ENCODE measurements at regions not wholly inside any gene's neighbourhood (a gene's known extent, or its start where the extent isn't known, plus 50 kb on each side); places are given as distances from the start of the nearest gene placed in this dataset.
A peak's percentile ranks its signal among the peaks of the same experiment; 100 is the strongest.

GRCh38 chr5:23419115-23419514 is 88.3 kb upstream of the PRDM9 start:
- no peaks in the 10 kb centered on the region; the same call in 1 of the 2 replicates for H3K9me2 ChIP-seq (ENCODE audit: insufficient read depth)
- TF ChIP-seq EZH2 (IDR thresholded peaks at IDR 0.05; ENCODE audit: low read depth): no peak
- TF ChIP-seq, protein P1, sequence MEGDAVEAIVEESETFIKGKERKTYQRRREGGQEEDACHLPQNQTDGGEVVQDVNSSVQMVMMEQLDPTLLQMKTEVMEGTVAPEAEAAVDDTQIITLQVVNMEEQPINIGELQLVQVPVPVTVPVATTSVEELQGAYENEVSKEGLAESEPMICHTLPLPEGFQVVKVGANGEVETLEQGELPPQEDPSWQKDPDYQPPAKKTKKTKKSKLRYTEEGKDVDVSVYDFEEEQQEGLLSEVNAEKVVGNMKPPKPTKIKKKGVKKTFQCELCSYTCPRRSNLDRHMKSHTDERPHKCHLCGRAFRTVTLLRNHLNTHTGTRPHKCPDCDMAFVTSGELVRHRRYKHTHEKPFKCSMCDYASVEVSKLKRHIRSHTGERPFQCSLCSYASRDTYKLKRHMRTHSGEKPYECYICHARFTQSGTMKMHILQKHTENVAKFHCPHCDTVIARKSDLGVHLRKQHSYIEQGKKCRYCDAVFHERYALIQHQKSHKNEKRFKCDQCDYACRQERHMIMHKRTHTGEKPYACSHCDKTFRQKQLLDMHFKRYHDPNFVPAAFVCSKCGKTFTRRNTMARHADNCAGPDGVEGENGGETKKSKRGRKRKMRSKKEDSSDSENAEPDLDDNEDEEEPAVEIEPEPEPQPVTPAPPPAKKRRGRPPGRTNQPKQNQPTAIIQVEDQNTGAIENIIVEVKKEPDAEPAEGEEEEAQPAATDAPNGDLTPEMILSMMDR (conservative IDR thresholded peaks at IDR 0.05): 0 out of 2 replicates have a peak, but pooled peaks have one; percentile 0
- no peaks in the 10 kb centered on the region for H3K9me3 ChIP-seq (ENCODE audit: insufficient read depth, low read depth)
- no peaks in the 10 kb centered on the region for H3K27me3 ChIP-seq (ENCODE audit: insufficient read depth, low read depth)
- no peaks in the 10 kb centered on the region for H3F3A ChIP-seq (ENCODE audit: insufficient read depth, low read depth)
- no peak overlapping the region for H3K4me3 ChIP-seq
- no peaks in the 10 kb centered on the region for H3K79me2 ChIP-seq (ENCODE audit: low read depth)
- H3K4me1 ChIP-seq (replicated peaks; ENCODE audit: insufficient read depth): 0 out of 2 replicates have a peak, but pooled peaks cover 8% of the 10 kb centered on the region
- no TSS peak for BruUV-seq (replicated peaks)
- intact Hi-C loops (cut with micrococcal nuclease; ENCODE audit: unreplicated experiment): no loop called here
- peak overlapping the region; percentile 20; the same call in 1 of the 2 replicates for H2AFZ ChIP-seq
- no peaks in the 10 kb centered on the region; the same call in 1 of the 2 replicates for H4K20me1 ChIP-seq (ENCODE audit: insufficient read depth)
- ChIA-PET POLR2A (ENCODE audit: unreplicated experiment) (no interaction called here), CTCF (no interaction called here)
- H3K4me2 ChIP-seq: peak overlapping the region; percentile 18; the same call in 1 of the 2 replicates
- peak; percentile 19 to 68 for DNase-seq
- H3K36me3 ChIP-seq (ENCODE audit: low read depth): no peaks in the 10 kb centered on the region
- no peak overlapping the region for H3K27ac ChIP-seq

DNA sequence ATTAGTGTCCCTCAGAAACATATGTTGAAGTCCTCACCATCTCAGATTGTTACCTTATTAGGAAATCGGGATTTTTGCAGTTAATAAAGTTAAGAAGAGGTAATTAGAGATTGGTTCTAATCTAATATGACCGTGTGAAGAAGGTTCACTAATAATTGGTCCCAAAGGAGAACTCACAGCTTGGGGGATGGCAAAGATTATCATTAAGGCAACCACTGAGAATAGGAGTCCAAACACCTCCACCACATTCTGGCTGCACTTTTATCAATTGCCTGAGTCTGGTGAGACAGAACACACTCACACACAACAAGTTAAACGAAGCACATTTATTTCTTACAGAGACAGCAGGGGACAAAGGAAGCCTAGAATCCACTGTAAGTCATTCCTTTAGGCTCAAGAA is 94.9 kb upstream of the PRDM9 start:
- Histone ChIP-seq H3K4me2 (peak overlapping the region; percentile 75), H3K9me2 (ENCODE audit: insufficient read depth) (no peaks in the 10 kb centered on the region), H3K27ac (no peak overlapping the region), H3K36me3 (ENCODE audit: low read depth) (no peaks in the 10 kb centered on the region), H3K4me1 (replicated peaks; ENCODE audit: insufficient read depth) (peaks cover 20% of the 10 kb centered on the region), H3K79me2 (ENCODE audit: low read depth) (no peaks in the 10 kb centered on the region), H3F3A (ENCODE audit: insufficient read depth, low read depth) (peaks cover 5% of the 10 kb centered on the region; the same call in 1 of the 2 replicates), H3K27me3 (ENCODE audit: insufficient read depth, low read depth) (no peaks in the 10 kb centered on the region), H4K20me1 (ENCODE audit: insufficient read depth) (peaks cover 5% of the 10 kb centered on the region), H3K9me3 (ENCODE audit: insufficient read depth, low read depth) (no peaks in the 10 kb centered on the region), H2AFZ (peak overlapping the region; percentile 31; the same call in 1 of the 2 replicates), H3K4me3 (no peak overlapping the region)
- no peak for DNase-seq
- BruUV-seq (replicated peaks): no TSS peak
- intact Hi-C loops (cut with micrococcal nuclease; ENCODE audit: unreplicated experiment): no loop called here
- TF ChIP-seq EZH2 (IDR thresholded peaks at IDR 0.05; ENCODE audit: low read depth): no peak
- TF ChIP-seq, protein P1 (conservative IDR thresholded peaks at IDR 0.05): no peak
- POLR2A ChIA-PET (ENCODE audit: unreplicated experiment): no interaction called here
- CTCF ChIA-PET: no interaction called here

DNA sequence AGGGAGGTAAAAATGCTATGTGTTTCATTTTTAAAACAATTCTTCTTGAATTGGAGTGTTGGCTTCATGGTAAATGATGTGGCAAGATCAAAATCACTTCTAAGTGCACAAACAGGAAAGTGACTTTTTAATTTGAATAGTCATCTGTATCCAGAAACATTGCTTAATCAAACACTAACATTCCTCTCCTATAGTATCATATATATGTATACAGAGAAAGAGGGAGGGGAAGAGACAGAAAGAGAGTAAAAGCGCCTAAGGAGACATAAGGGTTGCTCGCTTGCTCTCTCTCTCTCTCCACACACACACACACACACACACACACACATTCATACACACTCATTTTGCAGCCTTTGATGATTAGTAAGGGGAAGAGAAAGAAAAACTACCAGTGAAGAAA is 95.4 kb upstream of the PRDM9 start:
- Histone ChIP-seq H2AFZ (peak overlapping the region; percentile 73), H3K79me2 (ENCODE audit: low read depth) (no peaks in the 10 kb centered on the region), H3K36me3 (ENCODE audit: low read depth) (no peaks in the 10 kb centered on the region), H3K4me1 (replicated peaks; ENCODE audit: insufficient read depth) (peaks cover 20% of the 10 kb centered on the region), H3F3A (ENCODE audit: insufficient read depth, low read depth) (peaks cover 5% of the 10 kb centered on the region; the same call in 1 of the 2 replicates), H3K9me3 (ENCODE audit: insufficient read depth, low read depth) (no peaks in the 10 kb centered on the region), H3K4me2 (peak overlapping the region; percentile 75), H4K20me1 (ENCODE audit: insufficient read depth) (peaks cover 5% of the 10 kb centered on the region; the same call in 1 of the 2 replicates), H3K9me2 (ENCODE audit: insufficient read depth) (no peaks in the 10 kb centered on the region), H3K27me3 (ENCODE audit: insufficient read depth, low read depth) (no peaks in the 10 kb centered on the region), H3K4me3 (peak overlapping the region; percentile 45; the same call in 1 of the 2 replicates), H3K27ac (peak overlapping the region; percentile 58)
- CTCF ChIA-PET: no interaction called here
- intact Hi-C loops (cut with micrococcal nuclease; ENCODE audit: unreplicated experiment): no loop called here
- no TSS peak for BruUV-seq (replicated peaks)
- TF ChIP-seq EZH2 (IDR thresholded peaks at IDR 0.05; ENCODE audit: low read depth): no peak
- TF ChIP-seq, protein P1 (conservative IDR thresholded peaks at IDR 0.05): no peak
- POLR2A ChIA-PET (ENCODE audit: unreplicated experiment): no interaction called here
- peak in 1 of 2 experiments; percentile 80 for DNase-seq

Measured in PC-9 (cell line).